Testis (tissue), 2 donors: ENCODE measurements at regions not wholly inside any gene's neighbourhood (a gene's known extent, or its start where the extent isn't known, plus 50 kb on each side); places are given as distances from the start of the nearest gene placed in this dataset.

Experiments used
- DNase-seq: peaks from one replicate; pipeline ENCODE4 v3.0.0-alpha.2; 2019
- H3K27ac ChIP-seq, 2 donors: fragments of 200-600 bp; sonication (generic); one replicate each; pipeline ENCODE4 v1.5.1; 2019
- H3K27me3 ChIP-seq: fragments of 200-600 bp; sonication (generic); one replicate; pipeline ENCODE4 v1.5.1; 2019
- H3K36me3 ChIP-seq: fragments of 200-600 bp; sonication (generic); one replicate; pipeline ENCODE4 v1.5.1; 2017; ENCODE audit warnings: low read depth; ENCODE audit errors: missing control alignments
- H3K4me1 ChIP-seq: fragments of 200-600 bp; sonication (generic); one replicate; pipeline ENCODE4 v1.5.1; 2019
- H3K4me3 ChIP-seq, 2 donors: fragments of 200-600 bp; sonication (generic); one replicate each; pipeline ENCODE4 v1.5.1; 2017 to 2019
- H3K9me3 ChIP-seq: fragments of 200-600 bp; sonication (generic); one replicate; pipeline ENCODE4 v1.5.1; 2017
- CTCF ChIP-seq, 3 experiments: fragments of 450-650 bp in 2 of 3; fragments of 200-600 bp in 1 of 3; sonication (generic) in 1 of 3; IDR thresholded peaks; one replicate each; pipeline ENCODE4 v1.5.1; 2016 to 2019; ENCODE audit warnings: antibody characterized with exemption in 3 of 3, mild to moderate bottlenecking in 2 of 3, moderate library complexity in 1 of 3
- POLR2A ChIP-seq: fragments of 450-650 bp; IDR thresholded peaks from one replicate; pipeline ENCODE4 v1.6.1; 2017; ENCODE audit warnings: antibody characterized with exemption, mild to moderate bottlenecking, moderate library complexity
- WGBS, 2 donors: methylation state at CpG; one replicate each; pipeline ENCODE4 v1.1.5; 2018; 5-methylcytosine and 5-hydroxymethylcytosine counted together
- intact Hi-C: fragments of 100-400 bp; cut with DNase I; formaldehyde crosslinking; loops from one replicate; pipeline ENCODE4 v1.15.1; 2023; ENCODE audit warnings: low total_unique reads

GRCh38 chr1:204797401-204797800, 73.3 kb upstream of the NFASC start:
- no peak overlapping the region for H3K27ac ChIP-seq
- intact Hi-C loops, result no loop called here
- no peak for DNase-seq
- H3K4me1 ChIP-seq, result no peaks in the 10 kb centered on the region
- TF ChIP-seq POLR2A, result no peak
- TF ChIP-seq CTCF (IDR thresholded peaks at IDR 0.05), result no peak
- H3K9me3 ChIP-seq, result no peaks in the 10 kb centered on the region
- H3K36me3 ChIP-seq, result no peaks in the 10 kb centered on the region
- 81 to 92% methylated on average over 2 of the region's 2 CpGs for WGBS, 2 donors
- no peaks in the 10 kb centered on the region for H3K27me3 ChIP-seq
- no peak overlapping the region for H3K4me3 ChIP-seq

GRCh38 chr1:204799630-204800029, 71.0 kb upstream of the NFASC start:
- Histone ChIP-seq H3K36me3 (no peaks in the 10 kb centered on the region), H3K27ac (no peak overlapping the region), H3K4me3 (no peak overlapping the region), H3K27me3 (no peaks in the 10 kb centered on the region), H3K9me3 (no peaks in the 10 kb centered on the region), H3K4me1 (no peaks in the 10 kb centered on the region)
- TF ChIP-seq CTCF (IDR thresholded peaks at IDR 0.05) (no peak), POLR2A (no peak)
- WGBS, 2 donors, result 56 to 79% methylated on average over 2 of the region's 2 CpGs
- DNase-seq, result no peak
- intact Hi-C loops, result loop anchor here (10.0 kb wide), 1 partner anchor 145 kb away; no protein-coding TSS in a partner anchor

GRCh38 chr1:204801211-204801610, 69.5 kb upstream of the NFASC start:
- H3K4me3 ChIP-seq, result no peak overlapping the region
- H3K27me3 ChIP-seq, result no peaks in the 10 kb centered on the region
- no peaks in the 10 kb centered on the region for H3K4me1 ChIP-seq
- DNase-seq, result no peak
- no peaks in the 10 kb centered on the region for H3K36me3 ChIP-seq
- H3K27ac ChIP-seq, result no peak overlapping the region
- intact Hi-C loops, result loop anchor here (10.0 kb wide), 1 partner anchor 144 kb away; no protein-coding TSS in a partner anchor
- WGBS, 2 donors, result 84 to 86% methylated on average over 1 of the region's 1 CpG
- no peaks in the 10 kb centered on the region for H3K9me3 ChIP-seq
- TF ChIP-seq CTCF (IDR thresholded peaks at IDR 0.05) (no peak), POLR2A (no peak)

- intact Hi-C loops, result loop anchor here (10.0 kb wide), 1 partner anchor 142 kb away; no protein-coding TSS in a partner anchor
- H3K36me3 ChIP-seq, result no peaks in the 10 kb centered on the region
- DNase-seq, result no peak
- H3K27ac ChIP-seq, result no peak overlapping the region
- no peak overlapping the region for H3K4me3 ChIP-seq
- no peaks in the 10 kb centered on the region for H3K9me3 ChIP-seq
- no peak for TF ChIP-seq CTCF (IDR thresholded peaks at IDR 0.05)
- no peak for TF ChIP-seq POLR2A
- H3K27me3 ChIP-seq, result no peaks in the 10 kb centered on the region
- H3K4me1 ChIP-seq, result no peaks in the 10 kb centered on the region
- 89 to 90% methylated on average over 7 to 9 of the region's 9 CpGs for WGBS, 2 donors
These were observed 68.1 kb upstream of the NFASC start for GRCh38 chr1:204802401-204803175.

- TF ChIP-seq POLR2A (no peak), CTCF (IDR thresholded peaks at IDR 0.05) (no peak)
- H3K27ac ChIP-seq, result no peak overlapping the region
- no peaks in the 10 kb centered on the region for H3K36me3 ChIP-seq
- no peaks in the 10 kb centered on the region for H3K4me1 ChIP-seq
- intact Hi-C loops, result loop anchor here (10.0 kb wide), 1 partner anchor 141 kb away; no protein-coding TSS in a partner anchor
- H3K9me3 ChIP-seq, result no peaks in the 10 kb centered on the region
- H3K27me3 ChIP-seq, result no peaks in the 10 kb centered on the region
- no peak overlapping the region for H3K4me3 ChIP-seq
- no peak for DNase-seq
- WGBS, 2 donors, result 82 to 87% methylated on average over 3 of the region's 3 CpGs
These were observed 67.1 kb upstream of the NFASC start for GRCh38 chr1:204803607-204804006.
